ENCODE measurements at regions not wholly inside any gene's neighbourhood (a gene's known extent, or its start where the extent isn't known, plus 50 kb on each side); places are given as distances from the start of the nearest gene placed in this dataset.

GRCh38 chr1:88208389-88208788 is 475.7 kb upstream of the PKN2 start:
- Histone ChIP-seq H3K4me3 (no peak overlapping the region), H3K9me3 (no peaks in the 10 kb centered on the region), H3K27me3 (no peaks in the 10 kb centered on the region), H3K4me1 (no peaks in the 10 kb centered on the region), H3K27ac (no peak overlapping the region), H3K36me3 (no peaks in the 10 kb centered on the region)
- TF ChIP-seq, protein P1, sequence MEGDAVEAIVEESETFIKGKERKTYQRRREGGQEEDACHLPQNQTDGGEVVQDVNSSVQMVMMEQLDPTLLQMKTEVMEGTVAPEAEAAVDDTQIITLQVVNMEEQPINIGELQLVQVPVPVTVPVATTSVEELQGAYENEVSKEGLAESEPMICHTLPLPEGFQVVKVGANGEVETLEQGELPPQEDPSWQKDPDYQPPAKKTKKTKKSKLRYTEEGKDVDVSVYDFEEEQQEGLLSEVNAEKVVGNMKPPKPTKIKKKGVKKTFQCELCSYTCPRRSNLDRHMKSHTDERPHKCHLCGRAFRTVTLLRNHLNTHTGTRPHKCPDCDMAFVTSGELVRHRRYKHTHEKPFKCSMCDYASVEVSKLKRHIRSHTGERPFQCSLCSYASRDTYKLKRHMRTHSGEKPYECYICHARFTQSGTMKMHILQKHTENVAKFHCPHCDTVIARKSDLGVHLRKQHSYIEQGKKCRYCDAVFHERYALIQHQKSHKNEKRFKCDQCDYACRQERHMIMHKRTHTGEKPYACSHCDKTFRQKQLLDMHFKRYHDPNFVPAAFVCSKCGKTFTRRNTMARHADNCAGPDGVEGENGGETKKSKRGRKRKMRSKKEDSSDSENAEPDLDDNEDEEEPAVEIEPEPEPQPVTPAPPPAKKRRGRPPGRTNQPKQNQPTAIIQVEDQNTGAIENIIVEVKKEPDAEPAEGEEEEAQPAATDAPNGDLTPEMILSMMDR (IDR thresholded peaks at IDR 0.05): no peak
- TF ChIP-seq POLR2A (IDR thresholded peaks at IDR 0.05) (no peak), EP300 (IDR thresholded peaks at IDR 0.05) (no peak)
- no peak for DNase-seq (ENCODE audit: low spot score in 2 of 2)
- WGBS, 2 donors: 48 to 59% methylated on average over 1 of the region's 1 CpG

GRCh38 chr1:88210103-88210787 is 473.8 kb upstream of the PKN2 start:
- Histone ChIP-seq H3K27me3 (no peaks in the 10 kb centered on the region), H3K9me3 (no peaks in the 10 kb centered on the region), H3K4me1 (no peaks in the 10 kb centered on the region), H3K36me3 (no peaks in the 10 kb centered on the region), H3K4me3 (no peak overlapping the region), H3K27ac (no peak overlapping the region)
- DNase-seq (ENCODE audit: low spot score in 2 of 2): no peak
- WGBS, 2 donors: 73 to 79% methylated on average over 2 of the region's 2 CpGs
- TF ChIP-seq POLR2A (IDR thresholded peaks at IDR 0.05): no peak
- TF ChIP-seq EP300 (IDR thresholded peaks at IDR 0.05): no peak
- TF ChIP-seq, protein P1 (IDR thresholded peaks at IDR 0.05): no peak

DNA sequence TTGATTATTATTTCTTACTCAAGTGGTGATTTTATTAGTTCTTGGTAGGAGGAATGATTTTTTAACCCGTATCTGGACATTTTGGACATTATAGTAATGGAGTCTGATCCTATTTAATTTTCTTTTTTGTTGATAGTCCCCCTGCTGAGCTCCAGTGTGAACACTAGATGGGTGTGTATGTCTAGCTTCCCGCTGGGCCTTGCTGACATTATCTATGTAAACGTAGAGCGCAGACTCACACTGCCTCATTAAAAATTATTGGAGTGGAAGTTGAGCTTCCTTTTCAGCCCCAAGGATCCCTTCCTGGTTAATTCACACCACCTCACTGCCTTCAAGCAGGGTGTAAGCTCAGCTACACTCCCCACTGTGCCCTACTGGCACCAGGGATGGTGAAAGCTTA is 467.6 kb upstream of the PKN2 start:
- H3K27me3 ChIP-seq: no peaks in the 10 kb centered on the region
- no peak for DNase-seq (ENCODE audit: low spot score in 2 of 2)
- 82 to 92% methylated on average over 4 of the region's 4 CpGs for WGBS, 2 donors
- no peaks in the 10 kb centered on the region for H3K4me1 ChIP-seq
- no peak overlapping the region for H3K27ac ChIP-seq
- no peak overlapping the region for H3K4me3 ChIP-seq
- no peaks in the 10 kb centered on the region for H3K9me3 ChIP-seq
- no peaks in the 10 kb centered on the region for H3K36me3 ChIP-seq
- no peak for TF ChIP-seq POLR2A (IDR thresholded peaks at IDR 0.05)
- TF ChIP-seq EP300 (IDR thresholded peaks at IDR 0.05): no peak
- TF ChIP-seq, protein P1 (IDR thresholded peaks at IDR 0.05): no peak

GRCh38 chr1:88217386-88217785 is 466.7 kb upstream of the PKN2 start:
- 71 to 81% methylated on average over 2 of the region's 2 CpGs for WGBS, 2 donors
- H3K4me3 ChIP-seq: no peak overlapping the region
- H3K9me3 ChIP-seq: no peaks in the 10 kb centered on the region
- no peaks in the 10 kb centered on the region for H3K4me1 ChIP-seq
- no peaks in the 10 kb centered on the region for H3K36me3 ChIP-seq
- H3K27ac ChIP-seq: no peak overlapping the region
- no peak for DNase-seq (ENCODE audit: low spot score in 2 of 2)
- H3K27me3 ChIP-seq: no peaks in the 10 kb centered on the region
- no peak for TF ChIP-seq EP300 (IDR thresholded peaks at IDR 0.05)
- TF ChIP-seq POLR2A (IDR thresholded peaks at IDR 0.05): no peak
- TF ChIP-seq, protein P1 (IDR thresholded peaks at IDR 0.05): no peak

- Histone ChIP-seq H3K9me3 (no peaks in the 10 kb centered on the region), H3K4me3 (no peak overlapping the region), H3K36me3 (no peaks in the 10 kb centered on the region), H3K27me3 (no peaks in the 10 kb centered on the region), H3K4me1 (no peaks in the 10 kb centered on the region), H3K27ac (no peak overlapping the region)
- DNase-seq (ENCODE audit: low spot score in 2 of 2): no peak
- WGBS, 2 donors: 90 to 98% methylated on average over 3 of the region's 3 CpGs
- TF ChIP-seq POLR2A (IDR thresholded peaks at IDR 0.05): no peak
- TF ChIP-seq EP300 (IDR thresholded peaks at IDR 0.05): no peak
- TF ChIP-seq, protein P1 (IDR thresholded peaks at IDR 0.05): no peak
Measured at GRCh38 chr1:88219521-88219920, 464.6 kb upstream of the PKN2 start.
